ENCODE measurements at regions not wholly inside any gene's neighbourhood (a gene's known extent, or its start where the extent isn't known, plus 50 kb on each side); places are given as distances from the start of the nearest gene placed in this dataset.
A peak's percentile ranks its signal among the peaks of the same experiment; 100 is the strongest.

DNA sequence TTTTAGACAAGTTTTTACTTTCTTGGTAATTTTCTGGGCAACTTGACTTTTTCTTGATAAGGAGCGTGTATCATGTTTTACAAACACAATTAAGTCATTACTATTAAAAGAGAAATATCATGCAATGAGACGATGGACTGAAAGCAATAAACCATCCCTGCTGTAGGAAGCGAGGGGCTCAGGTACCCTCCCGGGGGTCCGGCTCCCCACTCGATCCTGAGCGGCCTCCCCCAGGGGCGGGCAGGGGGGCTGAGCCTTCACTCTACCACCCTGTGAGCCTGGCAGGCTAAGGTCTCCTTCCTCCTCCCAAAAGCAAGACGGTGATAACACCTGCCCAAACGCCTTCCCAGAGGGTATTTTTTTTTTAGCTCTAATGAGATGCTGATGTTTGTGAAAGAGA, 51.8 kb upstream of the ADGRA1 start:
- CTCF ChIA-PET: no interaction called here
- no peaks in the 10 kb centered on the region for H3K36me3 Mint-ChIP-seq
- Histone ChIP-seq H3K27ac (ENCODE audit: low read depth, low read length) (no peak overlapping the region), H3K36me3 (ENCODE audit: control insufficient read depth in 2 of 3, insufficient read depth in 3 of 3, low read length in 3 of 3) (no peaks in the 10 kb centered on the region), H3K4me1 (ENCODE audit: control insufficient read depth in 2 of 2, insufficient read depth in 2 of 2, low read length in 2 of 2) (no peaks in the 10 kb centered on the region), H3K27me3 (ENCODE audit: control insufficient read depth in 2 of 2, insufficient read depth in 2 of 2, low read length in 2 of 2) (no peaks in the 10 kb centered on the region), H3K4me3 (ENCODE audit: low read length) (no peak overlapping the region), H3K9me3 (ENCODE audit: control insufficient read depth in 2 of 3, low read length in 3 of 3) (no peaks in the 10 kb centered on the region)
- POLR2A ChIA-PET: no interaction called here
- peaks cover 0 to 2% (median 0%) of the 10 kb centered on the region in 11 donors for H3K9me3 Mint-ChIP-seq
- H3K4me1 Mint-ChIP-seq: peaks cover 0 to 2% (median 0%) of the 10 kb centered on the region in 7 donors
- H3K4me3 Mint-ChIP-seq: no peak overlapping the region
- no peak overlapping the region for H3K27ac Mint-ChIP-seq
- H3K27me3 Mint-ChIP-seq: peaks cover 0 to 12% (median 7%) of the 10 kb centered on the region in 5 donors
- DNase-seq (no peak), ATAC-seq (no peak)
- intact Hi-C loops (cut with micrococcal nuclease): no loop called here

- Mint-ChIP-seq H3K4me3 (no peak overlapping the region), H3K4me1 (peaks cover 0 to 2% (median 0%) of the 10 kb centered on the region in 7 donors), H3K9me3 (peaks cover 0 to 2% (median 0%) of the 10 kb centered on the region in 11 donors), H3K27me3 (peaks cover 0 to 12% (median 7%) of the 10 kb centered on the region in 5 donors), H3K27ac (no peak overlapping the region), H3K36me3 (no peaks in the 10 kb centered on the region)
- Histone ChIP-seq H3K9me3 (ENCODE audit: control insufficient read depth in 2 of 3, low read length in 3 of 3) (no peaks in the 10 kb centered on the region), H3K4me1 (ENCODE audit: control insufficient read depth in 2 of 2, insufficient read depth in 2 of 2, low read length in 2 of 2) (no peaks in the 10 kb centered on the region), H3K4me3 (ENCODE audit: low read length) (no peak overlapping the region), H3K36me3 (ENCODE audit: control insufficient read depth in 2 of 3, insufficient read depth in 3 of 3, low read length in 3 of 3) (no peaks in the 10 kb centered on the region), H3K27ac (ENCODE audit: low read depth, low read length) (no peak overlapping the region), H3K27me3 (ENCODE audit: control insufficient read depth in 2 of 2, insufficient read depth in 2 of 2, low read length in 2 of 2) (no peaks in the 10 kb centered on the region)
- ATAC-seq (no peak), DNase-seq (no peak)
- CTCF ChIA-PET: interaction anchor here (0.6 kb wide), 1 partner anchor 109 kb away, joined by 4 read pairs; no protein-coding TSS in a partner anchor
- intact Hi-C loops (cut with micrococcal nuclease): no loop called here
- POLR2A ChIA-PET: no interaction called here
These were observed 53.0 kb upstream of the ADGRA1 start for GRCh38 chr10:133034762-133035161.

- intact Hi-C loops (cut with micrococcal nuclease): no loop called here
- Mint-ChIP-seq H3K4me1 (peaks cover 0 to 2% (median 0%) of the 10 kb centered on the region in 7 donors), H3K27ac (no peak overlapping the region), H3K4me3 (no peak overlapping the region), H3K9me3 (peaks cover 0 to 2% (median 0%) of the 10 kb centered on the region in 11 donors), H3K36me3 (no peaks in the 10 kb centered on the region), H3K27me3 (peaks cover 0 to 12% (median 7%) of the 10 kb centered on the region in 5 donors)
- no peaks in the 10 kb centered on the region for H3K36me3 ChIP-seq (ENCODE audit: control insufficient read depth in 2 of 3, insufficient read depth in 3 of 3, low read length in 3 of 3)
- no peak overlapping the region for H3K27ac ChIP-seq (ENCODE audit: low read depth, low read length)
- DNase-seq (no peak), ATAC-seq (no peak)
- ChIA-PET CTCF (no interaction called here), POLR2A (no interaction called here)
- no peaks in the 10 kb centered on the region for H3K27me3 ChIP-seq (ENCODE audit: control insufficient read depth in 2 of 2, insufficient read depth in 2 of 2, low read length in 2 of 2)
- H3K9me3 ChIP-seq (ENCODE audit: control insufficient read depth in 2 of 3, low read length in 3 of 3): no peaks in the 10 kb centered on the region
- no peaks in the 10 kb centered on the region for H3K4me1 ChIP-seq (ENCODE audit: control insufficient read depth in 2 of 2, insufficient read depth in 2 of 2, low read length in 2 of 2)
- no peak overlapping the region for H3K4me3 ChIP-seq (ENCODE audit: low read length)
These were observed 53.6 kb upstream of the ADGRA1 start for GRCh38 chr10:133034092-133034491.

- no peaks in the 10 kb centered on the region for H3K36me3 Mint-ChIP-seq
- DNase-seq (no peak), ATAC-seq (peak; percentile 10)
- H3K27me3 Mint-ChIP-seq: peaks cover 0 to 11% (median 5%) of the 10 kb centered on the region in 5 donors
- peaks cover 0 to 2% (median 0%) of the 10 kb centered on the region in 11 donors for H3K9me3 Mint-ChIP-seq
- intact Hi-C loops (cut with micrococcal nuclease): no loop called here
- H3K36me3 ChIP-seq (ENCODE audit: control insufficient read depth in 2 of 3, insufficient read depth in 3 of 3, low read length in 3 of 3): no peaks in the 10 kb centered on the region
- H3K4me3 Mint-ChIP-seq: no peak overlapping the region
- ChIA-PET CTCF (no interaction called here), POLR2A (no interaction called here)
- no peak overlapping the region for H3K27ac ChIP-seq (ENCODE audit: low read depth, low read length)
- H3K4me1 Mint-ChIP-seq: peaks cover 0 to 2% (median 0%) of the 10 kb centered on the region in 7 donors
- no peaks in the 10 kb centered on the region for H3K4me1 ChIP-seq (ENCODE audit: control insufficient read depth in 2 of 2, insufficient read depth in 2 of 2, low read length in 2 of 2)
- H3K4me3 ChIP-seq (ENCODE audit: low read length): no peak overlapping the region
- H3K27ac Mint-ChIP-seq: no peak overlapping the region
- H3K9me3 ChIP-seq (ENCODE audit: control insufficient read depth in 2 of 3, low read length in 3 of 3): no peaks in the 10 kb centered on the region
- H3K27me3 ChIP-seq (ENCODE audit: control insufficient read depth in 2 of 2, insufficient read depth in 2 of 2, low read length in 2 of 2): no peaks in the 10 kb centered on the region
These were observed 54.0 kb upstream of the ADGRA1 start for GRCh38 chr10:133033742-133034048.

DNA sequence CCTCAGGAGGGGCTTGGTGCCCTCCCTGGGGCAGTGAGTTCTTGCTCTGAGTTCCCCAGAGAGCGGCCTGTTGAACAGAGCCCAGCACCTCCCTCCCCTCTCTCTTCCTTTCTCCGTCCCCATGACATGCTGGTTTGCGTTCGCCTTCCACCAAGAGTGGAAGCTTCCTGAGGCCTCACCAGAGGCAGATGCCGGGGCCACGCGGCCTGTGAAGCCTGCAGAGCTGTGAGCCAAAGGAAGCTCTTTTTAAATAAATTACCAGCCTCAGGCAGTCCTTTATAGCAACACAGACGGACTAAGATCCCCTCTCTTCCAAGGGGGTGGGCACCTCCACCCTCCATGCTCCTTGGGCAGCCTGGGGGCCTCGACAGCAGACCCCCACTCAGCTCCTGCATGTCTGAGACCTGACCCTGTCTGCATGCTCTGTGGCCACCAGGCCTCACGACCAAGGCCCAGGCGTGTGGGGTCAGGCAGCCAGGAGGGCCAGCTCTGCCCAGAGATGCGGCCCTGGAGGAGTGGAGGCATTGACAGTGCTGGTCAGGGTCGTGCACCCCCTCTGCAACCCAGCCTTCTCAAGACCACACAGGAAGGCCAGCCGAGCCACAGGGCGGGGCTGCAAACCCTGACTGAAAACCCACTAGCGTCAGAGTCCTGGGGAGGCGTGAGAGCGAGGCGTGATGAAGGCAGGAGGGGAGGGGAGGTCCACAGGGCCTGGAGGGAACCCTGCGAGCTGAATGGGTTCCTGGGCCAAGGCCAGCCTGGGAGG, 54.6 kb upstream of the ADGRA1 start:
- Mint-ChIP-seq H3K27me3 (peaks cover 0 to 9% (median 0%) of the 10 kb centered on the region in 5 donors), H3K9me3 (peaks cover 0 to 2% (median 0%) of the 10 kb centered on the region in 11 donors), H3K27ac (no peak overlapping the region), H3K36me3 (no peaks in the 10 kb centered on the region), H3K4me1 (no peaks in the 10 kb centered on the region), H3K4me3 (no peak overlapping the region)
- Histone ChIP-seq H3K9me3 (ENCODE audit: control insufficient read depth in 2 of 3, low read length in 3 of 3) (no peaks in the 10 kb centered on the region), H3K4me3 (ENCODE audit: low read length) (no peak overlapping the region), H3K4me1 (ENCODE audit: control insufficient read depth in 2 of 2, insufficient read depth in 2 of 2, low read length in 2 of 2) (no peaks in the 10 kb centered on the region), H3K27me3 (ENCODE audit: control insufficient read depth in 2 of 2, insufficient read depth in 2 of 2, low read length in 2 of 2) (no peaks in the 10 kb centered on the region), H3K36me3 (ENCODE audit: control insufficient read depth in 2 of 3, insufficient read depth in 3 of 3, low read length in 3 of 3) (no peaks in the 10 kb centered on the region), H3K27ac (ENCODE audit: low read depth, low read length) (no peak overlapping the region)
- POLR2A ChIA-PET: no interaction called here
- DNase-seq: no peak
- CTCF ChIA-PET: no interaction called here
- intact Hi-C loops (cut with micrococcal nuclease): no loop called here
- peak; percentile 22 for ATAC-seq

- peaks cover 0 to 12% (median 7%) of the 10 kb centered on the region in 5 donors for H3K27me3 Mint-ChIP-seq
- DNase-seq (no peak), ATAC-seq (no peak)
- Histone ChIP-seq H3K36me3 (ENCODE audit: control insufficient read depth in 2 of 3, insufficient read depth in 3 of 3, low read length in 3 of 3) (no peaks in the 10 kb centered on the region), H3K4me1 (ENCODE audit: control insufficient read depth in 2 of 2, insufficient read depth in 2 of 2, low read length in 2 of 2) (no peaks in the 10 kb centered on the region), H3K9me3 (ENCODE audit: control insufficient read depth in 2 of 3, low read length in 3 of 3) (no peaks in the 10 kb centered on the region), H3K27me3 (ENCODE audit: control insufficient read depth in 2 of 2, insufficient read depth in 2 of 2, low read length in 2 of 2) (no peaks in the 10 kb centered on the region), H3K4me3 (ENCODE audit: low read length) (no peak overlapping the region), H3K27ac (ENCODE audit: low read depth, low read length) (no peak overlapping the region)
- H3K27ac Mint-ChIP-seq: no peak overlapping the region
- intact Hi-C loops (cut with micrococcal nuclease): no loop called here
- ChIA-PET POLR2A (no interaction called here), CTCF (no interaction called here)
- H3K36me3 Mint-ChIP-seq: no peaks in the 10 kb centered on the region
- no peaks in the 10 kb centered on the region for H3K4me1 Mint-ChIP-seq
- no peak overlapping the region for H3K4me3 Mint-ChIP-seq
- H3K9me3 Mint-ChIP-seq: peaks cover 0 to 2% (median 0%) of the 10 kb centered on the region in 11 donors
These were observed 55.5 kb upstream of the ADGRA1 start for GRCh38 chr10:133032231-133032630.

GRCh38 chr10:133031541-133032125, 56.1 kb upstream of the ADGRA1 start:
- H3K4me3 Mint-ChIP-seq: no peak overlapping the region
- H3K9me3 ChIP-seq (ENCODE audit: control insufficient read depth in 2 of 3, low read length in 3 of 3): no peaks in the 10 kb centered on the region
- no peaks in the 10 kb centered on the region for H3K4me1 Mint-ChIP-seq
- ATAC-seq: no peak
- no peak for DNase-seq
- peaks cover 0 to 12% (median 7%) of the 10 kb centered on the region in 5 donors for H3K27me3 Mint-ChIP-seq
- no peaks in the 10 kb centered on the region for H3K36me3 Mint-ChIP-seq
- H3K27ac Mint-ChIP-seq: no peak overlapping the region
- H3K4me1 ChIP-seq (ENCODE audit: control insufficient read depth in 2 of 2, insufficient read depth in 2 of 2, low read length in 2 of 2): no peaks in the 10 kb centered on the region
- H3K4me3 ChIP-seq (ENCODE audit: low read length): no peak overlapping the region
- POLR2A ChIA-PET: no interaction called here
- intact Hi-C loops (cut with micrococcal nuclease): no loop called here
- H3K36me3 ChIP-seq (ENCODE audit: control insufficient read depth in 2 of 3, insufficient read depth in 3 of 3, low read length in 3 of 3): no peaks in the 10 kb centered on the region
- H3K27ac ChIP-seq (ENCODE audit: low read depth, low read length): no peak overlapping the region
- H3K27me3 ChIP-seq (ENCODE audit: control insufficient read depth in 2 of 2, insufficient read depth in 2 of 2, low read length in 2 of 2): no peaks in the 10 kb centered on the region
- CTCF ChIA-PET: no interaction called here
- peaks cover 0 to 2% (median 0%) of the 10 kb centered on the region in 11 donors for H3K9me3 Mint-ChIP-seq

Data from naive thymus-derived CD4-positive, alpha-beta T cell (primary cell).